ENCODE measurements at regions not wholly inside any gene's neighbourhood (a gene's known extent, or its start where the extent isn't known, plus 50 kb on each side); places are given as distances from the start of the nearest gene placed in this dataset.

DNA sequence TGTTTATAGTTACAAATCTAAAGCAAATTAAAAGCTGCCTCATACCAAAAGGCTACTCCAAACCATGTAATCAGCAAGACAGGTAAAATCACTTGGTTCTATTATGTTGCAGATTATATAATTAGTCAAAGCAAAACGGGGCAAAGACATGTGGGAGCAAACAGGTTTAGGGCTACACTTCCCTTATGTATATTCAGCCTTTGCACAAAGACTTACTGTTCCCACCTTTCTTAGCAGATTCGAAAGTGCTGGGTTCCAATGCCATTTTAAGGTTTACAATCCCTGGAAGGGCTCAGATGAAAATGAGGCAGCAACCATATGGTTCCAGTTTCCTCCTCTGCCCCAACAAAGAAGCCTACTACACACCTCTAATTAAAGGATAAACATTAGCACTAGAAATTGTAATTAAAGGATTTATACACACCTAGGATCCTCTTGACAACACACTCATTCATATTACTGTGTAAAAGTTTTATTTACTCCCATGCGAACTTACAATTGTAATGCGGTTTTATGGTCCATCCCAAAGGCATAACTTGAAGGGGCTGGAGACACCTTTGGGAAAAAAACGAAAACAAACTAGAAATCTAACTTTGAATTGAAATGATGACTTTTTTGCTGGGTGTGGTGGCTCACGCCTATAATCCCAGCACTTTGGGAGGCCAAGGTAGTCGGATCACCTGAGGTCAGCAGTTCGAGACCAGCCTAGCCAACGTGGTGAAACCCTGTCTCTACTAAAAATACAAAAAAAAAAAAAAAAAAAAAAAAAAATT, 117.3 kb upstream of the PKN2 start:
- TF ChIP-seq, protein P1, sequence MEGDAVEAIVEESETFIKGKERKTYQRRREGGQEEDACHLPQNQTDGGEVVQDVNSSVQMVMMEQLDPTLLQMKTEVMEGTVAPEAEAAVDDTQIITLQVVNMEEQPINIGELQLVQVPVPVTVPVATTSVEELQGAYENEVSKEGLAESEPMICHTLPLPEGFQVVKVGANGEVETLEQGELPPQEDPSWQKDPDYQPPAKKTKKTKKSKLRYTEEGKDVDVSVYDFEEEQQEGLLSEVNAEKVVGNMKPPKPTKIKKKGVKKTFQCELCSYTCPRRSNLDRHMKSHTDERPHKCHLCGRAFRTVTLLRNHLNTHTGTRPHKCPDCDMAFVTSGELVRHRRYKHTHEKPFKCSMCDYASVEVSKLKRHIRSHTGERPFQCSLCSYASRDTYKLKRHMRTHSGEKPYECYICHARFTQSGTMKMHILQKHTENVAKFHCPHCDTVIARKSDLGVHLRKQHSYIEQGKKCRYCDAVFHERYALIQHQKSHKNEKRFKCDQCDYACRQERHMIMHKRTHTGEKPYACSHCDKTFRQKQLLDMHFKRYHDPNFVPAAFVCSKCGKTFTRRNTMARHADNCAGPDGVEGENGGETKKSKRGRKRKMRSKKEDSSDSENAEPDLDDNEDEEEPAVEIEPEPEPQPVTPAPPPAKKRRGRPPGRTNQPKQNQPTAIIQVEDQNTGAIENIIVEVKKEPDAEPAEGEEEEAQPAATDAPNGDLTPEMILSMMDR (IDR thresholded peaks at IDR 0.05; ENCODE audit: borderline replicate concordance, extremely low read depth, insufficient read depth), result no peak
- intact Hi-C loops (cut with DNase I), result no loop called here
- no peak overlapping the region for H3K4me3 ChIP-seq (ENCODE audit: low read length in 3 of 3)
- H3K9ac ChIP-seq (ENCODE audit: low read length in 3 of 3), result no peak overlapping the region
- no peak overlapping the region for H3K27ac ChIP-seq (ENCODE audit: low read depth in 2 of 2, low read length in 2 of 2)
- no peaks in the 10 kb centered on the region for H3K36me3 ChIP-seq (ENCODE audit: control insufficient read depth in 2 of 3, insufficient read depth in 3 of 3, low read length in 3 of 3)
- H3K27me3 ChIP-seq (ENCODE audit: control insufficient read depth, insufficient read depth, low read length), result no peaks in the 10 kb centered on the region
- H3K9me3 ChIP-seq (ENCODE audit: control insufficient read depth in 2 of 3, insufficient read depth in 1 of 3, low read length in 3 of 3), result no peaks in the 10 kb centered on the region
- DNase-seq (no peak), FAIRE-seq (no peak)
- no peaks in the 10 kb centered on the region for H3K4me1 ChIP-seq (ENCODE audit: control insufficient read depth in 2 of 3, insufficient read depth in 2 of 3, low read depth in 1 of 3, low read length in 3 of 3)

DNA sequence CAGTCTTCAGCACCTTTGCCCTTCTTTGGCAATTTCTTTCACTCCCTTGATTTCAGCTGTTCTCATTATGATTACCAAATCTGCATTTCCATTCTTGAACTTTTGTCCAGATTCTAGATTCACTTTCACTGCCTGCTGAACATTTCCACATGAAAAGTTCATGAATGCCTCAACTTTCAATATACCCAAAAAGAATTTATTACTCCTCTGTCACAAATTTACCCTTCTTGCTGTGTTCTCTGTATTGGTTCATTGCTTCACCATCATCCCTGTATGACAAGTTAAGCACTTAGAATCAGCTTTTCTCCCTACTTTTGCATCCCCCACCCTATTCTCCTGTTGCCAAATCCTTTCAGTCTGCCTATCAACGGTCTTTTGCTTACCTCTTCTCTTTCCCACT, 112.6 kb upstream of the PKN2 start:
- no peak overlapping the region for H3K27ac ChIP-seq (ENCODE audit: low read depth in 2 of 2, low read length in 2 of 2)
- H3K4me3 ChIP-seq (ENCODE audit: low read length in 3 of 3), result no peak overlapping the region
- H3K4me1 ChIP-seq (ENCODE audit: control insufficient read depth in 2 of 3, insufficient read depth in 2 of 3, low read depth in 1 of 3, low read length in 3 of 3), result no peaks in the 10 kb centered on the region
- intact Hi-C loops (cut with DNase I), result no loop called here
- H3K9ac ChIP-seq (ENCODE audit: low read length in 3 of 3), result no peak overlapping the region
- no peaks in the 10 kb centered on the region for H3K9me3 ChIP-seq (ENCODE audit: control insufficient read depth in 2 of 3, insufficient read depth in 1 of 3, low read length in 3 of 3)
- TF ChIP-seq, protein P1 (IDR thresholded peaks at IDR 0.05; ENCODE audit: borderline replicate concordance, extremely low read depth, insufficient read depth), result no peak
- DNase-seq, result no peak
- no peak for FAIRE-seq
- H3K36me3 ChIP-seq (ENCODE audit: control insufficient read depth in 2 of 3, insufficient read depth in 3 of 3, low read length in 3 of 3), result no peaks in the 10 kb centered on the region
- H3K27me3 ChIP-seq (ENCODE audit: control insufficient read depth, insufficient read depth, low read length), result no peaks in the 10 kb centered on the region

DNA sequence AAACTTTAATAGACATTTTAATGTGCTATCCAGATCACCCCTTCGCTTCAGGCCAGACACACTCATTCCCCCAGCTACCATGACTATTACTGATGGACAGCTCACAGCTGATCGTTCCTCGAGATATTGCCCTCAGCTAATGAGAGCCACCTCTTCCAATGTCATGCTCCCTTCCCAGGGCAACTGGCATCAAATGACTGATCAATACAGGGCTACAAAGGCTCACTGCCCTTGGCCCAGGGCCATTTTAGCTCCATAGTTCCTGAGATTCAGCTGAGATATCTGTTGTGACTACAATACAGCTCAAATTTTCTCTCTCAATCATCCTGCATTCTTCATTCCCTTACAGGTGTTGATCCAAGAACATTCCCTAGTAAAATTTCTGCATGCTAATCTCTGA, 104.5 kb upstream of the PKN2 start:
- peak in 1 of 5 donors; percentile 6 for DNase-seq
- no peaks in the 10 kb centered on the region for H3K36me3 ChIP-seq (ENCODE audit: control insufficient read depth in 2 of 3, insufficient read depth in 3 of 3, low read length in 3 of 3)
- H3K9ac ChIP-seq (ENCODE audit: low read length in 3 of 3), result no peak overlapping the region
- no peak overlapping the region for H3K4me3 ChIP-seq (ENCODE audit: low read length in 3 of 3)
- no peaks in the 10 kb centered on the region for H3K4me1 ChIP-seq (ENCODE audit: control insufficient read depth in 2 of 3, insufficient read depth in 2 of 3, low read depth in 1 of 3, low read length in 3 of 3)
- no peaks in the 10 kb centered on the region for H3K9me3 ChIP-seq (ENCODE audit: control insufficient read depth in 2 of 3, insufficient read depth in 1 of 3, low read length in 3 of 3)
- no peaks in the 10 kb centered on the region for H3K27me3 ChIP-seq (ENCODE audit: control insufficient read depth, insufficient read depth, low read length)
- TF ChIP-seq, protein P1 (IDR thresholded peaks at IDR 0.05; ENCODE audit: borderline replicate concordance, extremely low read depth, insufficient read depth), result no peak
- H3K27ac ChIP-seq (ENCODE audit: low read depth in 2 of 2, low read length in 2 of 2), result no peak overlapping the region
- intact Hi-C loops (cut with DNase I), result no loop called here
- FAIRE-seq, result no peak
